Nephron progenitor cell (in vitro differentiated cells): ENCODE measurements at regions not wholly inside any gene's neighbourhood (a gene's known extent, or its start where the extent isn't known, plus 50 kb on each side); places are given as distances from the start of the nearest gene placed in this dataset.

Experiments
- DNase-seq: peaks from one replicate; pipeline ENCODE4 v3.0.0; 2021
- H3K27ac Mint-ChIP-seq: 2 replicates; pipeline ENCODE4 v1.8.0; 2021; ENCODE audit warnings: mild to moderate bottlenecking, moderate library complexity, mixed read lengths
- H3K27me3 Mint-ChIP-seq: 2 replicates; pipeline ENCODE4 v1.8.0; 2021; ENCODE audit warnings: mild to moderate bottlenecking, low read depth, mixed read lengths; ENCODE audit not compliant: poor library complexity
- H3K36me3 Mint-ChIP-seq: 2 replicates; pipeline ENCODE4 v1.8.0; 2021; ENCODE audit warnings: low read depth, mixed read lengths
- H3K4me1 Mint-ChIP-seq: 2 replicates; pipeline ENCODE4 v1.8.0; 2021; ENCODE audit warnings: mixed read lengths
- H3K4me3 Mint-ChIP-seq: 2 replicates; pipeline ENCODE4 v1.8.0; 2021; ENCODE audit warnings: mild to moderate bottlenecking, moderate library complexity, mixed read lengths
- H3K9me3 Mint-ChIP-seq: 2 replicates; pipeline ENCODE4 v1.8.0; 2021; ENCODE audit warnings: mild to moderate bottlenecking, moderate library complexity, mixed read lengths
- CTCF ChIP-seq: fragments of 200-600 bp; sonication (generic); IDR thresholded peaks from 2 replicates; pipeline ENCODE4 v1.5.0; 2021; ENCODE audit warnings: antibody characterized with exemption

GRCh38 chr1:177589166-177589565 is 380.7 kb downstream of the SEC16B start:
- TF ChIP-seq CTCF = no peak
- no peak for DNase-seq
- no peaks in the 10 kb centered on the region for H3K9me3 Mint-ChIP-seq
- no peak overlapping the region for H3K4me3 Mint-ChIP-seq
- H3K27ac Mint-ChIP-seq = no peak overlapping the region
- H3K36me3 Mint-ChIP-seq = no peaks in the 10 kb centered on the region
- H3K4me1 Mint-ChIP-seq = peaks cover 18% of the 10 kb centered on the region
- H3K27me3 Mint-ChIP-seq = peaks cover 6% of the 10 kb centered on the region

GRCh38 chr1:177586429-177586828 is 383.4 kb downstream of the SEC16B start:
- Mint-ChIP-seq H3K36me3 (no peaks in the 10 kb centered on the region), H3K4me3 (no peak overlapping the region), H3K4me1 (peaks cover 18% of the 10 kb centered on the region), H3K9me3 (no peaks in the 10 kb centered on the region), H3K27ac (no peak overlapping the region), H3K27me3 (peaks cover 6% of the 10 kb centered on the region)
- no peak for DNase-seq
- TF ChIP-seq CTCF = no peak

GRCh38 chr1:177585302-177586220 is 384.3 kb downstream of the SEC16B start:
- TF ChIP-seq CTCF = no peak
- no peaks in the 10 kb centered on the region for H3K9me3 Mint-ChIP-seq
- H3K4me1 Mint-ChIP-seq = peaks cover 18% of the 10 kb centered on the region
- no peak overlapping the region for H3K4me3 Mint-ChIP-seq
- no peak overlapping the region for H3K27ac Mint-ChIP-seq
- H3K27me3 Mint-ChIP-seq = peaks cover 4% of the 10 kb centered on the region
- H3K36me3 Mint-ChIP-seq = no peaks in the 10 kb centered on the region
- DNase-seq = no peak

- H3K9me3 Mint-ChIP-seq = no peaks in the 10 kb centered on the region
- H3K4me1 Mint-ChIP-seq = no peaks in the 10 kb centered on the region
- no peak for DNase-seq
- no peak for TF ChIP-seq CTCF
- peaks cover 3% of the 10 kb centered on the region for H3K27me3 Mint-ChIP-seq
- no peak overlapping the region for H3K27ac Mint-ChIP-seq
- no peaks in the 10 kb centered on the region for H3K36me3 Mint-ChIP-seq
- H3K4me3 Mint-ChIP-seq = no peak overlapping the region
These were observed 396.0 kb downstream of the SEC16B start for GRCh38 chr1:177573901-177574300.

GRCh38 chr1:177571485-177572076 is 398.3 kb downstream of the SEC16B start:
- TF ChIP-seq CTCF = no peak
- Mint-ChIP-seq H3K36me3 (no peaks in the 10 kb centered on the region), H3K9me3 (no peaks in the 10 kb centered on the region), H3K27me3 (peaks cover 3% of the 10 kb centered on the region), H3K4me3 (no peak overlapping the region), H3K27ac (no peak overlapping the region), H3K4me1 (peaks cover 12% of the 10 kb centered on the region)
- DNase-seq = no peak
